ENCODE measurements at regions not wholly inside any gene's neighbourhood (a gene's known extent, or its start where the extent isn't known, plus 50 kb on each side); places are given as distances from the start of the nearest gene placed in this dataset.
"Not testable (repeated sequence)": the region's sequence is repeated elsewhere in the genome, so short reads cannot be mapped to it uniquely, and the experiment has no call there.

GRCh38 chr4:177246641-177247584 lies 62.8 kb upstream of the NEIL3 start:
- DNase-seq (ENCODE audit: low spot score): no peak

GRCh38 chr4:177250056-177250696 lies 59.5 kb upstream of the NEIL3 start:
- peak; percentile 76 for DNase-seq (ENCODE audit: low spot score)

- DNase-seq (ENCODE audit: low spot score): no peak
Observed at GRCh38 chr4:177251237-177251636, 58.4 kb upstream of the NEIL3 start.

GRCh38 chr4:177255359-177255758 lies 54.3 kb upstream of the NEIL3 start:
- no peak for DNase-seq (ENCODE audit: low spot score)

GRCh38 chr4:177256950-177257349 lies 52.7 kb upstream of the NEIL3 start:
- no peak for DNase-seq (ENCODE audit: low spot score)

- DNase-seq (ENCODE audit: low spot score): not testable (repeated sequence)
Observed at GRCh38 chr4:177259466-177259865, 50.2 kb upstream of the NEIL3 start.
